ENCODE measurements at regions not wholly inside any gene's neighbourhood (a gene's known extent, or its start where the extent isn't known, plus 50 kb on each side); places are given as distances from the start of the nearest gene placed in this dataset.

GRCh38 chr6:102746941-102747340, 1353.4 kb downstream of the GRIK2 start:
- no peak for TF ChIP-seq TAF1 (IDR thresholded peaks at IDR 0.05; ENCODE audit: low read depth)
- no peak for TF ChIP-seq REST (IDR thresholded peaks at IDR 0.05; ENCODE audit: borderline replicate concordance)
- TF ChIP-seq CTCF (IDR thresholded peaks at IDR 0.05; ENCODE audit: poor library complexity, severe bottlenecking) = no peak
- TF ChIP-seq SMC3 (conservative IDR thresholded peaks at IDR 0.05; ENCODE audit: poor library complexity) = no peak
- no peak for TF ChIP-seq RAD21 (conservative IDR thresholded peaks at IDR 0.05)
- no peak for TF ChIP-seq EZH2 (IDR thresholded peaks at IDR 0.05; ENCODE audit: borderline replicate concordance, insufficient read depth, low read length, poor library complexity, severe bottlenecking)
